Heart left ventricle (tissue), 16 donors: ENCODE measurements at regions not wholly inside any gene's neighbourhood (a gene's known extent, or its start where the extent isn't known, plus 50 kb on each side); places are given as distances from the start of the nearest gene placed in this dataset.

ENCODE experiments used
- ATAC-seq, 4 donors: fragments of 200-7000 bp; cut with Tn5 transposase; one replicate each; pipeline ENCODE4 v1.9.1; 2020 to 2022; ENCODE audit warnings: moderate library complexity in 4 of 4, mild to moderate bottlenecking in 3 of 4, moderate number of reproducible peaks in 1 of 4
- DNase-seq, 5 donors: peaks; one replicate each; pipeline ENCODE4 v3.0.0-alpha.2; 2020
- H3K27ac ChIP-seq, 12 donors: fragments of 200-600 bp; sonication (generic) in 4 of 12; one replicate each; pipeline versions ENCODE4 v1.5.0 to v1.8.0; 2016 to 2022; ENCODE audit warnings: mild to moderate bottlenecking in 2 of 12
- H3K27me3 ChIP-seq, 9 donors: fragments of 200-600 bp; sonication (generic) in 2 of 9; one replicate each; pipeline versions ENCODE4 v1.5.1 to v1.8.0; 2016 to 2022; ENCODE audit warnings: mild to moderate bottlenecking in 3 of 9
- H3K36me3 ChIP-seq, 9 donors: fragments of 200-600 bp; sonication (generic) in 2 of 9; one replicate each; pipeline versions ENCODE4 v1.5.0 to v1.8.0; 2018 to 2022; ENCODE audit warnings: mild to moderate bottlenecking in 2 of 9
- H3K4me1 ChIP-seq, 12 donors: fragments of 200-600 bp; sonication (generic) in 4 of 12; one replicate each; pipeline versions ENCODE4 v1.5.0 to v1.8.0; 2016 to 2022; ENCODE audit warnings: mild to moderate bottlenecking in 3 of 12
- H3K4me3 ChIP-seq, 12 donors: fragments of 200-600 bp; sonication (generic) in 4 of 12; one replicate each; pipeline versions ENCODE4 v1.5.0 to v1.8.0; 2017 to 2022; ENCODE audit warnings: mild to moderate bottlenecking in 9 of 12, moderate library complexity in 4 of 12
- H3K9me3 ChIP-seq, 12 donors: fragments of 200-600 bp; sonication (generic) in 4 of 12; one replicate each; pipeline versions ENCODE4 v1.5.0 to v1.8.0; 2016 to 2022; ENCODE audit warnings: mild to moderate bottlenecking in 1 of 12
- CTCF ChIP-seq, 12 donors: fragments of 200-600 bp; sonication (generic) in 4 of 12; IDR thresholded peaks; one replicate each; pipeline versions ENCODE4 v1.5.0 to v1.8.0; 2018 to 2022; ENCODE audit warnings: antibody characterized with exemption in 12 of 12, mild to moderate bottlenecking in 5 of 12
- POLR2A ChIP-seq, 2 donors: fragments of 450-650 bp; IDR thresholded peaks; one replicate each; pipeline ENCODE4 v1.6.1; 2017; ENCODE audit warnings: antibody characterized with exemption in 2 of 2, mild to moderate bottlenecking in 2 of 2, moderate library complexity in 2 of 2
- WGBS, 4 donors: extraction: QIAGEN DNeasy Blood & Tissue Kit in 2 of 4; methylation state at CpG; one replicate each; pipeline versions ENCODE4 v1.1.5 to v1.1.7; 2013 to 2018; 5-methylcytosine and 5-hydroxymethylcytosine counted together
- intact Hi-C, 10 donors: fragments of 100-400 bp; cut with DNase I; formaldehyde crosslinking; loops; one replicate each; pipeline versions ENCODE4 v1.11.1 to v1.14.2; 2022
- donor health status: ischemic (EF 13 %, LVEDD 7.1; RV severe dilation, severe dysfunction).
- donor health status: healthy with polysubstance abuse.
- donor health status: DM: no; HTN: yes; CAD: no.
- donor health status: DM: no; HTN: no; CAD: no.
- donor health status: ischemic (EF 25% LVEDD 6.9; RV normal size, moderate dysfunction).
- donor health status: ischemic (EF 25% LVEDD 5.7; RV mildly dilated, moderate dysfunction).
- donor health status: healthy.
- donor health status: DM: yes; HTN: yes; CAD: no.
- donor health status: ischemic (EF 35%, LVEDD 5.7; RV mildly dilated, moderate dysfunction).
- donor health status: nonischemic (EF 11% LVEDD 7.7; RV severe dilation, severe dysfunction).
- donor health status: DM: yes; HTN: yes; CAD: no.
- donor health status: PGD.
- donor health status: ischemic (EF 29% LVEDD 5.4; RV normal size, mild dysfunction).
- donor health status: nonischemic (EF 23%, LVEDD 6.1; RV moderate dilation, normal function).

GRCh38 chr6:19597809-19598320 lies 239.3 kb upstream of the ID4 start:
- TF ChIP-seq POLR2A (IDR thresholded peaks at IDR 0.05): no peak
- TF ChIP-seq CTCF (IDR thresholded peaks at IDR 0.05): no peak
- no peaks in the 10 kb centered on the region for H3K27me3 ChIP-seq
- H3K36me3 ChIP-seq: no peaks in the 10 kb centered on the region
- H3K9me3 ChIP-seq: no peaks in the 10 kb centered on the region
- H3K4me3 ChIP-seq: no peak overlapping the region
- ATAC-seq: no peak
- 84 to 88% (median 86%) methylated on average over 5 of the region's 5 CpGs for WGBS, 4 donors
- no peak for DNase-seq
- intact Hi-C loops: no loop called here
- no peaks in the 10 kb centered on the region for H3K4me1 ChIP-seq
- no peak overlapping the region for H3K27ac ChIP-seq

GRCh38 chr6:19599796-19600464 lies 237.2 kb upstream of the ID4 start:
- H3K27me3 ChIP-seq: no peaks in the 10 kb centered on the region
- intact Hi-C loops: no loop called here
- H3K36me3 ChIP-seq: no peaks in the 10 kb centered on the region
- TF ChIP-seq CTCF (IDR thresholded peaks at IDR 0.05): no peak
- TF ChIP-seq POLR2A (IDR thresholded peaks at IDR 0.05): no peak
- H3K4me1 ChIP-seq: no peaks in the 10 kb centered on the region
- no peak overlapping the region for H3K4me3 ChIP-seq
- no peak for DNase-seq
- no peaks in the 10 kb centered on the region for H3K9me3 ChIP-seq
- H3K27ac ChIP-seq: no peak overlapping the region
- no peak for ATAC-seq
- WGBS, 4 donors: 75 to 85% (median 77%) methylated on average over 5 of the region's 5 CpGs

- DNase-seq (no peak), ATAC-seq (no peak)
- H3K9me3 ChIP-seq: no peaks in the 10 kb centered on the region
- TF ChIP-seq POLR2A (IDR thresholded peaks at IDR 0.05) (no peak), CTCF (IDR thresholded peaks at IDR 0.05) (no peak)
- no peak overlapping the region for H3K4me3 ChIP-seq
- intact Hi-C loops: no loop called here
- H3K4me1 ChIP-seq: no peaks in the 10 kb centered on the region
- H3K27me3 ChIP-seq: no peaks in the 10 kb centered on the region
- no peak overlapping the region for H3K27ac ChIP-seq
- H3K36me3 ChIP-seq: no peaks in the 10 kb centered on the region
- 43 to 65% (median 54%) methylated on average over 2 of the region's 2 CpGs for WGBS, 4 donors
Observed at GRCh38 chr6:19602434-19603013, 234.6 kb upstream of the ID4 start.

GRCh38 chr6:19603721-19604120 lies 233.4 kb upstream of the ID4 start:
- Histone ChIP-seq H3K36me3 (no peaks in the 10 kb centered on the region), H3K27ac (no peak overlapping the region), H3K4me3 (no peak overlapping the region), H3K27me3 (no peaks in the 10 kb centered on the region), H3K9me3 (no peaks in the 10 kb centered on the region), H3K4me1 (no peaks in the 10 kb centered on the region)
- intact Hi-C loops: no loop called here
- ATAC-seq: no peak
- WGBS, 4 donors: 22 to 50% (median 45%) methylated on average over 1 of the region's 1 CpG
- no peak for DNase-seq
- TF ChIP-seq CTCF (IDR thresholded peaks at IDR 0.05) (no peak), POLR2A (IDR thresholded peaks at IDR 0.05) (no peak)
